HG03575 (cell line): ENCODE measurements at regions not wholly inside any gene's neighbourhood (a gene's known extent, or its start where the extent isn't known, plus 50 kb on each side); places are given as distances from the start of the nearest gene placed in this dataset.

ENCODE experiments used
- ATAC-seq: cut with Tn5 transposase; IDR thresholded peaks from one replicate; pipeline ENCODE4 v1.9.1; 2021; ENCODE audit not compliant: unreplicated experiment, insufficient number of reproducible peaks, low FRiP score; ENCODE audit errors: extremely low read depth

DNA sequence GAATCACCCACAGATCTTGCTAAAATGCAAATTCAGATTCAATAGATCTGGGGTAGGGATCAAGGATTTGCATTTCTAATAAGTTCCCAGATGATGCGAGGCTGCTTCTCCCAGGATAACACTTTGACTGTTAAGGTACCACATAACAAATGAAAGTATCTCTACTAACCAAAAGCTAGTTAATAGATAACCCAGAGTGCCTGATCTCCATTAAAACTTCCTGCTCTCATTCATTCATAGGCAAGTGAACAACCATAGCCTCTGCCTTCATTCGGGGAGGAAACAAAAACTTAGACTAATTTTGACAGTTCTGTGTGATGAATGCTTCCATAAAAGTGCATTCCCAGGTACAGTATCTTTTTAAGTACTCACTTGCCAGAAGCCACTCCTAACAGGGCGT lies 265.6 kb upstream of the BTBD3 start:
- ATAC-seq = no peak

- no peak for ATAC-seq
Observed at GRCh38 chr20:11654766-11655165, 262.9 kb upstream of the BTBD3 start.

GRCh38 chr20:11660673-11661072 lies 257.0 kb upstream of the BTBD3 start:
- ATAC-seq = no peak

GRCh38 chr20:11671015-11671511 lies 246.6 kb upstream of the BTBD3 start:
- ATAC-seq = no peak

DNA sequence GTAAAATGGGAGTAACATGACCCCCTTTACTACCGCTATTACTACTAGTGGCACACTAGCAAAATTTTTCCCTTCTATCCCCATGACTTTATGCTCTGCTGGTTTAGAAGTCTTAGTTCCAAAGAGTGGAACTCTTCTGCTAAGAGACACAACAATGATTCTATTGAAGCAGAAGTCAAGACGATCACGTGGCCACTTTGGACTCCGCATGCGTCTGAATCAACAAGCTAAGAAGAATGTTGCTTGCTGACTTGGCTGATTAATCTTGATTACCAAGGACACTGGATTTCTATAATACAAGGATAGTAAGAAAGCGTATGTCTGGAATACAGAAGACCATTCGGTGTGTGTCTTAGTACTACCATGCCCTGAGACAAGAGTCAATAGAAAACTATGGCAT lies 244.7 kb upstream of the BTBD3 start:
- no peak for ATAC-seq

DNA sequence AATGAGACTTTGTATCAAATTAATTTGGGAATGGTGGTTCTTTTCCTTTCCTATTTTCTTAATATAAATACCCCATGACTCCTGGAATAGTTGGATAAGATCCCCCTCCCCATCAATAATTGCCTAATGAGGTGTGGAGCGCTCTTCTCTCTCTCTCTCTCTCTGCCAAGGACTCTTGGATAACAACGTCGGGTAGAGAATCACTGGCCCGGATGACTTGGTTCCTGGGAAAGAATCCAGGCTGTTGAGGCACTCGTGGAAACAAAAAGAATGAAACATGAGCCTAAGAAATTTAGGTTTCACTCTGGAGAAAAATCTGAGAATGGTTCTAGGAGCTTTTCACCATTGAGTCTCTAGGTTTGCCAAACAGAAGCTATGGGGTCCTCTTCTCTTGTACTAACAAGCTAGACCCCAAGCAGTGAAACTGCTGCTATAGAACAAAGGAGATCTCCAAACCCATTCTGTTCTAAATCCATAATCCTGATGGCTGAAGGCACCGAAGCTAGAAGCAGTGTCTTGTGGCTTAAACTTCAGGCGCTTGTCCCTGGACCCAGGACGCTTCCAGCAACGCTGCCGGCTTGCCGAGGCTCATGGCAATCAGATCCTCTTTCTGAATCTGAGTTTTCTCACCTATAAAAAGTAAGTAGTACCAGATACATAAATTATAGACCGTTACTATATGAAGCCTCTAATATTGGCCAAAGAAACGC lies 241.6 kb upstream of the BTBD3 start:
- no peak for ATAC-seq

DNA sequence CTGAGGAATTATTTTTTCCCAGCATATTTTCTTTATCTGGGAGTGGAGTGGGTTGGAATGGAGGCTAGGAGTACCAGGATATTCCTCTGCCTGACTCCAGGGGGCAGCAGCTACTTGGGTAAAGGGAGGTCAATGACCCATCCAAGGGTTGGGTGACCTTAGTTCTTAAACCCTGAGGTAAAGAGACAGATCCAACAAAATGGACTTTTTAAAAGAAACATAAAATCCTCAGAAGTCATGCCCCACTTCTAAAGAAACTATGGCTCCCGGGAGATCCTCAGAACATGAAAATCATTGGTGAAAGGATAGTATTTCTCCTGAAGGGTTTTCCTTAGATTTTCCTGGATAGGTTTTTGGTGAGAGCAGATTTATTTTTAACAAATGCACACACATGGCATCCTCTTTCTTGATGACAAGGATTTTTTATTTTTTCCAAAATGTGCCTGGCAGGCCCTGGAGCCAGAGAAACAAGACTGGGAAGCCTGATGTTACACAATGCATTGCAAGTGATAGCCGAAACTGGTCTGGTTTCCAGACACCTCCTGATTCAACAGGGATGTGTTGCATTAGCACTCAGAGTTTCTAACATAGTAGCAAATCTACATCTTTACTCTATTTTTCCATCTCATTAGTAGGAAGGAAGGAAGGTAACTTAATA lies 240.9 kb upstream of the BTBD3 start:
- no peak for ATAC-seq

GRCh38 chr20:11677428-11677827 lies 240.3 kb upstream of the BTBD3 start:
- ATAC-seq = no peak

DNA sequence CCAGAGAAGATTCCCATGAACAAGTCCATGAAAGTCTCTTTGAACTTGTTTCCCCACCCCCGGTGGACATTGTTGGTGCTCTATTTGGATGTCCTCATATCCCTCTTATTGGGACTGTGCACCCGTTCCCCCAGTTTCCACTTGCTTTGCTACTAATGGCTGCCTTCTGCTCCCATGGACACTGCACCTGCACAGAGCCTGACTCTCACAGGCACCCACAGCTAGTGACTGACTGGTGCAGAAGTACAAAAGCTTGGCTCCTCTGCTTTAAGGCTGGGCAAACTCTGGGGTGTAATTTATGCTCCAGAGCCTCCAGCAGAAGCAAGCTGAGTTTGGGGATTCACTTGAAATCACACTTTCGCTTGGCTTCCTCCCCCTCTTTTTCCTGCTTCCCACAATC lies 239.9 kb upstream of the BTBD3 start:
- no peak for ATAC-seq

DNA sequence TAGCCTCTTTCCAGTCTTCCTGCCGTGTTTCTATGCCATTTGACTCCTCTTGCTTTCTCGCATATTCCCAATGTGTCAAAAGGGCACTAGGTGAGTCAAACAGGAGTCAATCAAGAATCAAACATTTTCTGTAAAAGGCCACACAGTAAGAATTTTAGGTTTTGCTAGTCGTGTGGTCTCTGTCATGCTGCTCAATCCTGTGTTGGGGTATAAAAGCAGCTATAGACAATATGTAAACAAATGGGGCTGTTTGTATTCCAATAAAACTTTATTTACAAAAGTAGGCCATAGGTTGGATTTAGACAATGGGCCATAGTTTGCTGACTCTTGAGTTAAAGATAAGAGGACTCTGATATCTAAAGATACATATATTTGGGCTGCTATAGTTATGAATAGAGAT lies 235.4 kb upstream of the BTBD3 start:
- ATAC-seq = no peak

DNA sequence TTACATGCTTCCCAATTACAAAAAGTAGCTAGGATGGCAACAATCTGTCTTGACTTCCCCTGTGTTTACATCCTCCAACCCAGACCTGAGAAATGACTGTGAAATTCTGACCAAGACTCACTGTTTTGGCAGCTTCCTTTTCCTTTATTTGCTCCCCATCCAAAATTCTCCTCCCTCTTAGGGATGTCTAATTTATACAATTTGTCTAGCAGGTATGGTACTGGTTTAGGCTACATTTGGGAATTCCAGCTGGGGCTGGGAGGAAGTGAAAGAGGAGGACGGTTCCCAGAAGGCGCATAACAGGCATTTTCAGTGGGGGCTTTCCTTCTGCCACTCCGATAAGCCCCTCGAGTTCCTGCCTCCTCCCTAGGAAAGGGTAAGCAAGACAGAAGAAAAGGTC lies 231.5 kb upstream of the BTBD3 start:
- ATAC-seq = no peak

- no peak for ATAC-seq
Observed at GRCh38 chr20:11686820-11687543, 230.7 kb upstream of the BTBD3 start.

DNA sequence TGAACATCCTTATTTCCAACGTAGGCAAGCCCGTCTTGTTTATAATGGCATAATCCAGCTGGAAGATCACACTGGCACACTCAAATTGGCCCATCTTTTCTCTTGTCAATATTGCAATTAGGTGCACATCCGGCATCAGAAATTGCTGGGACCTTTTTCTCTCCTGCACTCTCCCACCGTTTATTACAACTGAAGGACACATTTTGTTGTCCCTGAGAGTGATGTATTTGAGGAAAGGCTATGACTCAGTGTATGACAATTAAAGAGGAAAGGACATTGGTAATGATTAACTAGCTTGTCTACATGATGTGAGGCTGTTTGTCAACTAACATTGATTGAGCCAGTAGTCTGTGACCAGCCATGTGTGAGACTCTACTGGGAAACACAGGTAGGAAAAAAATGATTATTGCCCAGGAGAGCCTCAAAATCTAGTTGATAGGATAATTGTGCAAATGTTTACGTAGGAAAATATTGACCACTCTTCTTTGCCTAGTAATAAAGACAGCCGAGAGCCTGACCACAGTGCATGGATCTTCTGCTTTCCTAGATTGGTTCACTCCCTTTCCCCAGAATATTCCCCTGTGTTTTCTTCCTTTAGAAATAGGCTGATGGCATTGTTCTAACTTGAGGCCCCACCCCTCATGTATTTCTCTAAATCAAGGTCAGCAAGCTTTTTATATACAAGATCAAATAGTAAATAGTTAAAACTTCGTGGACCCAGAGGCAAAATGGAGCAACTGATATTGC lies 230.0 kb upstream of the BTBD3 start:
- no peak for ATAC-seq

DNA sequence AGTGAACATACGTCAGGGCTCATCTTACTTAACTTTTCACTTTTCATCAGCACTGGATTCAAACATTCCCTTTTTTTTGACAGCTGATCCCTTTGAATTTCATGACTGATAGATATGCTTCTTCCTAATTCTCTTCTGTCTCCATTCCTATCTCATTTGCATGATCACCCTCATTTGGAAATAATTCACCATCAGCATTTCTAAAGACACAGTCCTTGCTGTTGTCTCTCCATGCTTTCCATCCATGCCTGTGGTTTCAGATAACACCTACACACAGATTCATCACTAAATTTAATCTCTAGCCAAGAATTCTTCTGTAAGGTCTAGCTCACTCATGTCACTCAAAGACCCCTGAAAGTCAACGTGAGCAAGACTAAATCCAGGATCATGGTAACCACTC lies 228.4 kb upstream of the BTBD3 start:
- no peak for ATAC-seq

GRCh38 chr20:11691766-11692165 lies 225.9 kb upstream of the BTBD3 start:
- no peak for ATAC-seq

- no peak for ATAC-seq
Observed at GRCh38 chr20:11692567-11692966, 225.1 kb upstream of the BTBD3 start.

GRCh38 chr20:11694467-11694866 lies 223.2 kb upstream of the BTBD3 start:
- ATAC-seq = no peak

DNA sequence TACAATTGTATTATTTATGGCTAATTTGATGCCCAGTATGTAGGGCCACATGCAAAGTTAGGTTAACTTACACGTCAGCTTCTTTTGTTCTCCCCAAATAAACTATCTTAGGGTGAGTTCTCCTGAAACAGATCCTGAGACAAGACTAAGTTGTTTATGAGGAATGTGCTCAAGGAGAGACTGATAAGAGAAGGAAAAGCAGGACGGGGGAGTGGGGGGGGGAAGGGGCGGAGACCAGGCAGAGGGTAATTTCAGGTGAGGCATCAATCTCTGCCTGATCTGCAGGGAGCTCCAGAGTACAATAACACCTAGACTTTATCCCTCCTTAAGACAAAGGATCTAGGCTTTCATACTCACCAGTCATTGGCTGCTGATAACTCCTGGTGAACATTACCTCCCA lies 220.6 kb upstream of the BTBD3 start:
- ATAC-seq = no peak

GRCh38 chr20:11697646-11698045 lies 220.0 kb upstream of the BTBD3 start:
- ATAC-seq = no peak
